GM12878 (cell line): ENCODE measurements at regions not wholly inside any gene's neighbourhood (a gene's known extent, or its start where the extent isn't known, plus 50 kb on each side); places are given as distances from the start of the nearest gene placed in this dataset.

Source experiments
- ATAC-seq: fragments of 200-7000 bp; cut with Tn5 transposase; 3 replicates; pipeline ENCODE4 v1.9.1; 2020; ENCODE audit warnings: mild to moderate bottlenecking, moderate library complexity
- BruUV-seq: library from RNA; stranded (reverse); fragments of 400-500 nt; replicated peaks from 2 replicates; lab custom pipeline; 2021; lab: Mats Ljungman, UMichigan
- CTCF ChIA-PET: fragments of 300-600 bp; sonication (Branson Sonifier 250); formaldehyde crosslinking; extraction: SDS; loops from one replicate; lab custom pipeline; 2021; ENCODE audit warnings: inconsistent platforms; lab: Yijun Ruan, JAX
- POLR2A ChIA-PET: fragments of 350-600 bp; formaldehyde crosslinking; extraction: SDS; loops from one replicate; lab custom pipeline; 2021; ENCODE audit warnings: inconsistent platforms; lab: Charles Lee
- RAD21 ChIA-PET: fragments of 300-600 bp; sonication (Branson Sonifier 250); formaldehyde crosslinking; loops from one replicate; lab custom pipeline; 2023; ENCODE audit warnings: antibody characterized with exemption; ENCODE audit not compliant: unreplicated experiment; lab: Charles Lee
- SMC1A ChIA-PET: fragments of 300-600 bp; sonication (Branson Sonifier 250); formaldehyde crosslinking; loops from one replicate; lab custom pipeline; 2023; ENCODE audit not compliant: unreplicated experiment, uncharacterized antibody; lab: Charles Lee
- DNase-seq: peaks from one replicate; pipeline ENCODE4 v3.0.0-alpha.2; 2011; ENCODE audit warnings: low read depth, low spot score
- FAIRE-seq: peaks from 3 replicates; lab custom pipeline; 2011; peaks lifted over from hg19 to GRCh38; lab: Jason Lieb, UNC
- H2AFZ ChIP-seq: 2 replicates; pipeline ENCODE4 v1.6.0; 2011; ENCODE audit warnings: low read depth, low read length, control low read depth; ENCODE audit not compliant: control insufficient read depth
- H3K27ac ChIP-seq: 2 replicates; pipeline ENCODE4 v1.5.1; 2011; ENCODE audit warnings: control low read depth; ENCODE audit not compliant: control insufficient read depth, insufficient read depth
- H3K27me3 ChIP-seq, 2 experiments: replicated peaks in 1 of 2; 2 replicates each; pipeline versions ENCODE4 v1.6.0 to v1.6.1; 2011; ENCODE audit warnings: low read length in 1 of 2; ENCODE audit not compliant: control insufficient read depth in 2 of 2, insufficient read depth in 2 of 2
- H3K36me3 ChIP-seq, 2 experiments: 2 replicates each; pipeline ENCODE4 v1.5.1; 2011; ENCODE audit warnings: low read length in 1 of 2; ENCODE audit not compliant: control insufficient read depth in 2 of 2, insufficient read depth in 2 of 2
- H3K4me1 ChIP-seq: 2 replicates; pipeline ENCODE4 v1.6.1; 2011; ENCODE audit warnings: mild to moderate bottlenecking, low read length, moderate library complexity, mixed read lengths; ENCODE audit not compliant: control insufficient read depth, insufficient read depth
- H3K4me2 ChIP-seq: 2 replicates; pipeline ENCODE4 v1.6.0; 2011; ENCODE audit warnings: control low read depth; ENCODE audit not compliant: control insufficient read depth, insufficient read depth
- H3K4me3 ChIP-seq: fragments of 200-600 bp; sonication (generic); 2 replicates; pipeline ENCODE4 v1.5.1; 2016
- H3K79me2 ChIP-seq: 2 replicates; pipeline ENCODE4 v1.6.0; 2011; ENCODE audit warnings: low read length; ENCODE audit not compliant: control insufficient read depth, insufficient read depth
- H3K9ac ChIP-seq: 2 replicates; pipeline ENCODE4 v1.8.0; 2011; ENCODE audit warnings: low read length, control low read depth, mixed read lengths; ENCODE audit not compliant: control insufficient read depth, insufficient read depth
- H3K9me3 ChIP-seq: replicated peaks from 3 replicates; pipeline ENCODE4 v1.5.1; 2011; ENCODE audit warnings: mild to moderate bottlenecking, low read length; ENCODE audit not compliant: control insufficient read depth, insufficient read depth
- H4K20me1 ChIP-seq: 2 replicates; pipeline ENCODE4 v1.6.0; 2011; ENCODE audit not compliant: control insufficient read depth, insufficient read depth
- BCL11A ChIP-seq: IDR thresholded peaks from 2 replicates; pipeline ENCODE4 v1.6.1; 2011; ENCODE audit warnings: low read depth, low read length
- EP300 ChIP-seq, 2 experiments: fragments of 150-350 bp in 1 of 2; IDR thresholded peaks; 2 replicates each; pipeline ENCODE4 v1.6.1; 2011 to 2012; ENCODE audit warnings: low read depth in 2 of 2, low read length in 2 of 2, borderline replicate concordance in 1 of 2, improper control_type of control experiment in 1 of 2, inconsistent platforms in 1 of 2; ENCODE audit not compliant: control insufficient read depth in 1 of 2
- EZH2 ChIP-seq: IDR thresholded peaks from 2 replicates; pipeline ENCODE4 v1.6.1; 2012; ENCODE audit warnings: low read depth, mild to moderate bottlenecking, control low read depth, inconsistent platforms, low read length, borderline replicate concordance; ENCODE audit not compliant: control insufficient read depth
- MEF2A ChIP-seq: IDR thresholded peaks from 2 replicates; pipeline ENCODE4 v1.6.1; 2011; ENCODE audit warnings: low read depth, mild to moderate bottlenecking, low read length, moderate library complexity; ENCODE audit not compliant: insufficient read depth
- MEF2B ChIP-seq: fragments of 450-650 bp; IDR thresholded peaks from 2 replicates; pipeline ENCODE4 v1.6.1; 2018; ENCODE audit warnings: mild to moderate bottlenecking, moderate library complexity; ENCODE audit not compliant: partially characterized antibody, poor library complexity, severe bottlenecking
- MTA2 ChIP-seq: fragments of 450-650 bp; IDR thresholded peaks from 2 replicates; pipeline ENCODE4 v1.6.1; 2016; ENCODE audit warnings: low read depth, mild to moderate bottlenecking, moderate library complexity
- NFYB ChIP-seq: IDR thresholded peaks from 2 replicates; pipeline ENCODE4 v1.6.1; 2011; ENCODE audit warnings: low read depth, mild to moderate bottlenecking, low read length, improper control_type of control experiment, moderate library complexity; ENCODE audit not compliant: insufficient read depth
- WGBS: methylation state at CpG from one replicate; pipeline ENCODE4 v1.1.6; 2016; ENCODE audit warnings: low lambda C conversion rate; ENCODE audit not compliant: insufficient replicate concordance, insufficient coverage; ENCODE audit errors: missing lambda C conversion rate; 5-methylcytosine and 5-hydroxymethylcytosine counted together
- in situ Hi-C: fragments of 300-500 bp; cut with MboI; formaldehyde crosslinking; loops from 9 replicates; pipeline ENCODE4 v1.14.3; 2018; ENCODE audit warnings: mixed read lengths
- intact Hi-C: fragments of 100-400 bp; cut with micrococcal nuclease; formaldehyde crosslinking; loops from one replicate; pipeline ENCODE4 v1.14.2; 2022; ENCODE audit not compliant: unreplicated experiment
- TF ChIP-seq, protein P1 (sequence below): IDR thresholded peaks from 2 replicates; pipeline ENCODE4 v1.6.1; 2012; ENCODE audit warnings: low read depth, low read length, improper control_type of control experiment

DNA sequence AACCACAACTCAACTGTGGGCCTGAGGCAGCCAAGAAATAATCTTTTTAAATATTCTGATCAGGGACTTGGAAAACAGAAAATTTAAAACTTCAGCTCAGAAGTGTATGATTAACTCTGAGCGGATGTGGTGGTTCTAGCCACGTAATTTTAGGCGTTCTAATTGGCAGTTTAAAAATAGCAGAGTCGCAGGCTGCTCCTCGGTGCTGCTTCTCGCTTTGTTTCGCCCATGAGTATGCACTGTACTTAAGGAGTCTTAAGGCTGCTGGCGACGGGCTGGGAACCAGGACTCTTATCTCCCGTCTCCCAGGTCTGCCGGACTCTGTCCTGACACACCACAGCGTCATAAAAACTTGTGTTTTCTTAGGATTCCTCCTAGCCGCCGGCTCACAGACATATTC is 113.4 kb upstream of the PELI2 start:
- POLR2A ChIA-PET = no interaction called here
- Histone ChIP-seq H3K4me3 (no peak overlapping the region), H3K4me2 (0 out of 2 replicates have a peak overlapping the region, but pooled peaks have one; percentile 25), H3K27me3 (no peaks in the 10 kb centered on the region), H3K9ac (no peak overlapping the region), H3K36me3 (no peaks in the 10 kb centered on the region), H3K27ac (no peak overlapping the region), H2AFZ (no peak overlapping the region)
- DNase-seq (peak; percentile 15), FAIRE-seq (no peak)
- in situ Hi-C loops = no loop called here
- BruUV-seq = no TSS peak
- RAD21 ChIA-PET = interaction anchor here (1.3 kb wide), 1 partner anchor 273 kb away, joined by 3 read pairs; no protein-coding TSS in a partner anchor
- 0 out of 2 replicates have a peak, but pooled peaks have one; percentile 67 for TF ChIP-seq BCL11A
- TF ChIP-seq NFYB = 0 out of 2 replicates have a peak, but pooled peaks have one; percentile 16
- peak in 1 of 2 experiments; percentile 23; a peak in 1 of 4 replicates for TF ChIP-seq EP300 (IDR thresholded peaks at IDR 0.05; ENCODE audit: borderline replicate concordance in 1 of 2, control insufficient read depth in 1 of 2, low read depth in 2 of 2, low read length in 2 of 2)
- peak; percentile 25 for TF ChIP-seq MEF2B
- TF ChIP-seq MTA2 = peak; percentile 67
- 0 out of 2 replicates have a peak, but pooled peaks have one; percentile 27 for TF ChIP-seq MEF2A
- TF ChIP-seq, protein P1, sequence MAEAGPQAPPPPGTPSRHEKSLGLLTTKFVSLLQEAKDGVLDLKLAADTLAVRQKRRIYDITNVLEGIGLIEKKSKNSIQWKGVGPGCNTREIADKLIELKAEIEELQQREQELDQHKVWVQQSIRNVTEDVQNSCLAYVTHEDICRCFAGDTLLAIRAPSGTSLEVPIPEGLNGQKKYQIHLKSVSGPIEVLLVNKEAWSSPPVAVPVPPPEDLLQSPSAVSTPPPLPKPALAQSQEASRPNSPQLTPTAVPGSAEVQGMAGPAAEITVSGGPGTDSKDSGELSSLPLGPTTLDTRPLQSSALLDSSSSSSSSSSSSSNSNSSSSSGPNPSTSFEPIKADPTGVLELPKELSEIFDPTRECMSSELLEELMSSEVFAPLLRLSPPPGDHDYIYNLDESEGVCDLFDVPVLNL = no peak
- no peak for TF ChIP-seq EZH2
- TF ChIP-seq, all 136 proteins: peak for 6
- Histone ChIP-seq H3K79me2 (no peaks in the 10 kb centered on the region), H4K20me1 (no peaks in the 10 kb centered on the region), H3K4me1 (no peaks in the 10 kb centered on the region; the same call in 1 of the 2 replicates), H3K9me3 (no peaks in the 10 kb centered on the region; the same call in 2 of the 3 replicates)
- ChIA-PET SMC1A (no interaction called here), CTCF (no interaction called here)
- peak; percentile 86 for ATAC-seq
- WGBS = 1% methylated on average over 14 of the region's 14 CpGs
- intact Hi-C loops = loop anchor here (10.0 kb wide), 1 partner anchor 190 kb away; no protein-coding TSS in a partner anchor
